Natural killer cell treated with Interleukin-12 subunit alpha and Interleukin-12 subunit beta and Interleukin-15 and Interleukin-18, amount 100 ng/mL, for 72 hours (primary cell): ENCODE measurements at regions not wholly inside any gene's neighbourhood (a gene's known extent, or its start where the extent isn't known, plus 50 kb on each side); places are given as distances from the start of the nearest gene placed in this dataset.

Source experiments
- ATAC-seq, 2 donors: fragments of 150-1000 bp; cut with Tn5 transposase in 1 of 2; sonication (Bioruptor Pico), chemical (Tn5 transposase) in 1 of 2; 2 replicates each; pipeline ENCODE4 v1.10.0; 2021
- DNase-seq: peaks from one replicate; pipeline ENCODE4 v3.0.0; 2022; ENCODE audit warnings: low spot score
- H3K27ac Mint-ChIP-seq, 2 donors: 1 replicate in 1 of 2; 2 replicates in 1 of 2; pipeline ENCODE4 v1.8.0; 2022; ENCODE audit warnings: mixed read lengths in 2 of 2, mild to moderate bottlenecking in 1 of 2, moderate library complexity in 1 of 2
- H3K27me3 Mint-ChIP-seq, 2 donors: 1 replicate in 1 of 2; 2 replicates in 1 of 2; pipeline ENCODE4 v1.8.0; 2022; ENCODE audit warnings: mixed read lengths in 2 of 2
- H3K36me3 Mint-ChIP-seq: one replicate; pipeline ENCODE4 v1.8.0; 2022; ENCODE audit warnings: mixed read lengths
- H3K4me1 Mint-ChIP-seq, 2 donors: 1 replicate in 1 of 2; 2 replicates in 1 of 2; pipeline ENCODE4 v1.8.0; 2022; ENCODE audit warnings: low read depth in 2 of 2, mixed read lengths in 2 of 2, mild to moderate bottlenecking in 1 of 2
- H3K4me3 Mint-ChIP-seq: one replicate; pipeline ENCODE4 v1.8.0; 2022; ENCODE audit warnings: mixed read lengths
- H3K9me3 Mint-ChIP-seq: 2 replicates; pipeline ENCODE4 v1.8.0; 2022; ENCODE audit warnings: mixed read lengths

GRCh38 chr18:46344416-46345180 lies 240.4 kb downstream of the HAUS1 start:
- Mint-ChIP-seq H3K36me3 (no peaks in the 10 kb centered on the region), H3K4me3 (peak overlapping the region; percentile 84), H3K9me3 (no peaks in the 10 kb centered on the region), H3K27me3 (no peaks in the 10 kb centered on the region), H3K4me1 (peaks cover 57 to 85% of the 10 kb centered on the region in 2 donors), H3K27ac (peak overlapping the region; percentile 97 to 99)
- DNase-seq (peak; percentile 32), ATAC-seq (no peak)

DNA sequence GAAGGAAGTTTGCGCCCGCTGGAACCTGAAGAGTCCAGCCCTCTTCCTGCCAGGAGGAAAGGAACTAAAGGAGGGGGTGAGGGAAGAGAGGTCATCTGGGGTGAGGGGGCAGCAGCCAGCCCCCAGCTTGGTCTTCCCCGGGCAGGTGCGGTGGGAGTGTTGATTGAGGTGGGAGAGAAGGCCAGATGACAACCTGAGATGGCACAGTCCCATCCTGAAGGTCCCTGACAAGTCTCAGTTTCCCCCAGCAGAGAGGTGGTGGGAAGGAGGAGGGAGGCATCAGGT lies 240.9 kb downstream of the HAUS1 start:
- Mint-ChIP-seq H3K9me3 (no peaks in the 10 kb centered on the region), H3K27ac (peak overlapping the region; percentile 97 to 99), H3K27me3 (no peaks in the 10 kb centered on the region), H3K36me3 (no peaks in the 10 kb centered on the region), H3K4me1 (peaks cover 56 to 85% of the 10 kb centered on the region in 2 donors), H3K4me3 (no peak overlapping the region)
- peak; percentile 54 for DNase-seq
- no peak for ATAC-seq

DNA sequence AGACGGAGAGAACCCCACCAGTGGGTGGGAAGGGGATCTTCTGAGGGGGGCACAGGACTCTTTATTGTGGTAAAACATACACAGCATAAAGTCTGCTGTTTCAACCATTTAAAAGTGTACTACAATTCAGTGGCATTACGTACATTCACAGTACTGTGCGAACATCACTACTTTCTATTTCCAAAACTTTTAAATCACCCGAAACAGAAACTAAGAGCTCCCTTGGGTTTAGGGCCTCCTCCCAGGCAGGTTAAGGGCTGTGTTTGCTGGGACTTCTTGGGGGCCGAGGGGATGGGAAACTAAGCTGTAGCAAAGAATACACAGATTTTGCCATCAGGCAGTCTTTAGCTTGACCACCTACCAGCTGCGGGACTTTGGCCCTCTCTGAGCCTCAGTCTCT lies 242.0 kb downstream of the HAUS1 start:
- Mint-ChIP-seq H3K4me3 (peak overlapping the region; percentile 70), H3K27me3 (no peaks in the 10 kb centered on the region), H3K9me3 (no peaks in the 10 kb centered on the region), H3K27ac (peak overlapping the region; percentile 97 to 99), H3K36me3 (no peaks in the 10 kb centered on the region), H3K4me1 (peaks cover 51 to 87% of the 10 kb centered on the region in 2 donors)
- peak; percentile 31 to 68 for ATAC-seq
- no peak for DNase-seq

DNA sequence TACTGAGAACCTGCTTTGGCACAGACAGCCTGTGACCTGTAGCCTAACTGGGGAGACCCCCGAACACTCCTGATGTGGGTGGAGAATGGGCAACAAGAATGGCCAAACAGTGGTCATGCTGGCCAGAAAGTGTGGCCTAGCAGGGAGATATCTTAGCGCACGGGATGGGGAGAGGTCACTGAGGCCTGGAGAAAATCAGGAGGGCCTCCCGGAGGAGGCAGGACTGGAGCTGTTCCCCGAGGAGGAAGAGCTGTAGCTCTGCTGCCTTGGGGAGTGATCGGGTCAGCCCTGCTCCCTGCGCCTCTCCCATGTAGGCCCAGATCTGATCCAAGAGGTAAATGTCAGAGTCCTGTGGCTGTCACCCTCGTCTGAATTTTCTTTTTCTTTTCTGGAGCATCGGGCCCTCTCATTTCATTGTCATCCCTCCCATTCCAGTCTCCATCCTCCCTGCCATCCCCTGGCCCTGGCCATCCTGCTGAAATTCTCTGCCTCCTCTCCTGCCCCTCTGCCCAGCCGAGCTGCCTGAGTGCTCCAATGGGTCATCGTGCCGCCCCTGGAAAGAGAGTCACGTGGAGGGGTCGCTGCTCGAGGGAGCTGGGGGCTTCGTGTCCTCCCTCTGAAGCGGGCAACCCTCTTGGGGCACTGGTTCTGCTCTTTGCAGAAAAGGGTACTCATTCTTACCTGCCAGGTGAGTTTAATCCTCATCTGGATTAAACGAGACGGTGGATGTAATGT lies 242.9 kb downstream of the HAUS1 start:
- peaks cover 45 to 83% of the 10 kb centered on the region in 2 donors for H3K4me1 Mint-ChIP-seq
- H3K27ac Mint-ChIP-seq, result peak overlapping the region in 1 of 2 donors; percentile 99
- ATAC-seq (no peak), DNase-seq (peak; percentile 22)
- H3K36me3 Mint-ChIP-seq, result no peaks in the 10 kb centered on the region
- no peak overlapping the region for H3K4me3 Mint-ChIP-seq
- H3K9me3 Mint-ChIP-seq, result no peaks in the 10 kb centered on the region
- no peaks in the 10 kb centered on the region for H3K27me3 Mint-ChIP-seq

GRCh38 chr18:46350598-46351159 lies 246.5 kb downstream of the HAUS1 start:
- no peaks in the 10 kb centered on the region for H3K27me3 Mint-ChIP-seq
- H3K27ac Mint-ChIP-seq, result peak overlapping the region; percentile 21 to 78
- no peaks in the 10 kb centered on the region for H3K36me3 Mint-ChIP-seq
- H3K4me1 Mint-ChIP-seq, result peaks cover 45 to 75% of the 10 kb centered on the region in 2 donors
- H3K9me3 Mint-ChIP-seq, result no peaks in the 10 kb centered on the region
- H3K4me3 Mint-ChIP-seq, result no peak overlapping the region
- DNase-seq (peak; percentile 31), ATAC-seq (no peak)

DNA sequence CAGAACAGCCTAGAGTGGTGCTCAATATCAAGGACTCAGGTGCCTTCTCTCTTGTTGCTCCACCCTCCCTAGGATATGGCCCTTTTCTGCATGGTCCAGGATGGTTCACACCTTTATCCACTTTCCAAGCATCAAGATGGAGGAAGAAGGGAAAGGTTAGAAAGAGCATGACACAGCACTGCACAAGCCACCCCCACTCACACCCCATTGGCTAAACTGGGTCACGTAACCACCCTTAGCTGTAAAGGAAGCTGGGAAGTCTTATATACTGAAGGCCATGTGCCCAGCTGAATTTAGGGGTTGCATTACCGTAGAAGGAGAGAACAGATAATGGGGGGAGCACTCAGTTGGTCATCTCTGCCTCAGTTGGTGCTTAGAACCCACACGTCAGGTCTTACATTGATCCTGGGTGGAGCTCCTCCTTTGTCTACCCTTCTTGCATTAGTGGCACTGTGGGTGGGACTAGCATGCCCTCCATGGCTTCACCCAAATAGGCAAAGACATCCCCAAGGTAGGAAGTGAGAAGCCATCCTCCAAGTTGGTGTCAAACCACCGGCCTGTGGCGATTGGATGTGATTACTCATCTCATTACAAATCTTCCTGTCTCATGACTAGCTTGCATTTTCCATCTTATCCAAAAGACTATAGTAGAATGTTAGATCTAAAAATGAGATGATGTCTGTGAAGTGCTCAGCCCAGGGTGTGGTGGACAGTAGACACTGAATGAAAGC lies 248.5 kb downstream of the HAUS1 start:
- Mint-ChIP-seq H3K36me3 (no peaks in the 10 kb centered on the region), H3K9me3 (no peaks in the 10 kb centered on the region), H3K27me3 (no peaks in the 10 kb centered on the region), H3K27ac (peak overlapping the region in 1 of 2 donors; percentile 78), H3K4me1 (peaks cover 39 to 74% of the 10 kb centered on the region in 2 donors), H3K4me3 (peak overlapping the region; percentile 27)
- ATAC-seq, result peak; percentile 76 to 79
- DNase-seq, result peak; percentile 67

DNA sequence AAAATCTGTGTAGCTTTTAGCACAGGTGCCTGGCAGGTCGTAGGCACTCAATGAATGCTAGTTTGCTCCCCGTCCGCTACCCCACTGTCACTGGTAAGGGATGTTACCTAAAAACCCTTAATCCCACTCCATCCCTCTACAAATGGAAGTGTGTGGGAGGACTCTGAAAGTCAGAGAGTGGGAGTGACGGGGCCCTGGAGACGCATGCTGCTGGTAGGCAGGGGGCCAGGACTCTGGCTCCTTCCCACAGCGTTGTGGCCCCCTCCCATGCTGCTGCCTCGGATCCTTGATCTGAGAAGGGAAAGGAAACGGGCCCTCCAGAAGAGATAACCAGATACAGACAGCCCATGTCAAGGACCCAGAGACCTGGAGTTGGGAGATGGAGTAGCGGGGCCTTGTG lies 249.3 kb downstream of the HAUS1 start:
- Mint-ChIP-seq H3K36me3 (no peaks in the 10 kb centered on the region), H3K4me3 (no peak overlapping the region), H3K27ac (peak overlapping the region in 1 of 2 donors; percentile 78), H3K9me3 (no peaks in the 10 kb centered on the region), H3K27me3 (no peaks in the 10 kb centered on the region), H3K4me1 (peaks cover 39 to 71% of the 10 kb centered on the region in 2 donors)
- ATAC-seq, result no peak
- DNase-seq, result no peak

- DNase-seq, result no peak
- peak overlapping the region in 1 of 2 donors; percentile 78 for H3K27ac Mint-ChIP-seq
- no peaks in the 10 kb centered on the region for H3K27me3 Mint-ChIP-seq
- no peaks in the 10 kb centered on the region for H3K9me3 Mint-ChIP-seq
- no peaks in the 10 kb centered on the region for H3K36me3 Mint-ChIP-seq
- no peak for ATAC-seq
- H3K4me1 Mint-ChIP-seq, result peaks cover 27 to 65% of the 10 kb centered on the region in 2 donors
- H3K4me3 Mint-ChIP-seq, result no peak overlapping the region
Measured at GRCh38 chr18:46356278-46357033, 252.3 kb downstream of the HAUS1 start.

DNA sequence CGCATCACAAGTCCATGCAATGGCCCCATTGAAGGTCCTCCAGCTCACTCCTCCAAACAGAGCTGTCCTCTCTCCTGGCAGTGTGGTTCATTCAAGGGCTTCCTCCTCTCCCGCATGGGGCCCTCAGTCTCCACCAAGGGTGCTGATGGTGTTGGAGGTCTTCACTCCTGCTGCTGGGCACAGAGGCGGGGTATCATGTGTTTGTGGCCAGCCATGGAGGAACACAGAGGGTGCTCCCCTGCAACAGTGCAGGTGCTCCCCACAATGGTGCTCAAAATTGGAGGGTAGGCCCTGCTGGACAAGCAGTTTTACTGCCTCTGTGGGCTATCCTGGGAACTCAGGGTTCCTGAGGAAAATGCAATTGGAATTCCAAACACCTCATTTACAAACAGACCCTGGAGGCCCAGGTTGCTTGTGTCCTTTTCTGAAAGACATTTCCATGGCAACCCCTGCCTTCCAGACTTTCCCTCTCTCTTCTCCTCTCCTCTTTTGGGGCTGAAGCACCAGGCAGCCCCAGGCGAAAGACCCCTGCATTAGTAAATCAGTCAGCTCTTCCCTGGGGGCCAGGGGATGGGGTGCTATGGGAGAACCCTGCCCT lies 256.0 kb downstream of the HAUS1 start:
- Mint-ChIP-seq H3K4me3 (no peak overlapping the region), H3K36me3 (no peaks in the 10 kb centered on the region), H3K27me3 (no peaks in the 10 kb centered on the region)

DNA sequence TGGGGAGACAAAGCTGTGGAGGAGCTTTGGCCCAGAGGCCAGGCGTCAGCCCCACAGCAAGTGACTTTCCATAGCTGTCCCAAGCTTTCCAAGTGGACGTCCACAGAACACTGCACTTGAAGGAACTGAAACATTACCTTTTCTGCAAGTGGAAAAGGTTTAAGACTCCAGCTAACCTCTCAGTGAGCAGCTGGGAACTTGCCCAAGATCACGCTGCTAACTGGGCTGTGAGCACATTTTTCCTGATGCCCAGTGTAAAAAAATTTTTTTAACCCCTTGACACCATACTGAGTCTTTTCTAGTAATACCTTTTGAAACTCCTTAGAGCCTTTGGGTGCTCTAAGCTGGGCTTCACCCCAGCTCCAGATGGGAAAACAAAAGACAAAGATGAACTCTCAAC lies 256.7 kb downstream of the HAUS1 start:
- no peak for ATAC-seq
- no peaks in the 10 kb centered on the region for H3K27me3 Mint-ChIP-seq
- H3K4me3 Mint-ChIP-seq, result no peak overlapping the region
- no peaks in the 10 kb centered on the region for H3K36me3 Mint-ChIP-seq
- no peaks in the 10 kb centered on the region for H3K9me3 Mint-ChIP-seq
- peaks cover 3 to 45% of the 10 kb centered on the region in 2 donors for H3K4me1 Mint-ChIP-seq
- H3K27ac Mint-ChIP-seq, result peak overlapping the region in 1 of 2 donors; percentile 72
- DNase-seq, result no peak

More for the DNA sequence above, 256.0 kb downstream of the HAUS1 start:
- peak overlapping the region in 1 of 2 donors; percentile 78 for H3K27ac Mint-ChIP-seq
- H3K4me1 Mint-ChIP-seq, result peaks cover 8 to 45% of the 10 kb centered on the region in 2 donors
- ATAC-seq (no peak), DNase-seq (no peak)
- H3K9me3 Mint-ChIP-seq, result no peaks in the 10 kb centered on the region

GRCh38 chr18:46362533-46362932 lies 258.3 kb downstream of the HAUS1 start:
- no peaks in the 10 kb centered on the region for H3K9me3 Mint-ChIP-seq
- H3K27ac Mint-ChIP-seq, result peak overlapping the region in 1 of 2 donors; percentile 12
- no peaks in the 10 kb centered on the region for H3K27me3 Mint-ChIP-seq
- no peak overlapping the region for H3K4me3 Mint-ChIP-seq
- H3K36me3 Mint-ChIP-seq, result no peaks in the 10 kb centered on the region
- DNase-seq (no peak), ATAC-seq (no peak)
- H3K4me1 Mint-ChIP-seq, result peaks cover 0 to 41% of the 10 kb centered on the region in 2 donors

DNA sequence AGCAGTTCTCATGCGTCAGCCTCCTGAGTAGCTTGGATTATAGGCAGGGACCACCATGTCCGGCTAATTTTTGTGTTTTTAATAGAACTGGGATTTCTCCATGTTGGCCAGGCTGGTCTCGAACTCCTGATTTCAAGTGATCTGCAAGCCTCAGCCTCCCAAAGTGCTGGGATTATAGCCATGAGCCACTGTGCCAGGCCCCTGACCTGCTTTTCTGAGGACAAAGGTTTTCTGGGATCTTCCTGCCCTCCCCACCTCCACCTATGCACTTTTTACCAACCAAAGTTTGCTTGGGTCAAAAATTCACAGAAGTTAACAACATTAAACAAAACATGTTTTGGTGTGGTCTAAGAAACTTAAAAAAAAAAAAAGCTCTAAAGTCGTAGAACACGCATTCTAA lies 259.9 kb downstream of the HAUS1 start:
- Mint-ChIP-seq H3K9me3 (no peaks in the 10 kb centered on the region), H3K27me3 (no peaks in the 10 kb centered on the region), H3K4me3 (no peak overlapping the region), H3K36me3 (no peaks in the 10 kb centered on the region), H3K4me1 (peaks cover 6 to 39% of the 10 kb centered on the region in 2 donors), H3K27ac (no peak overlapping the region)
- ATAC-seq (no peak), DNase-seq (no peak)

- H3K27ac Mint-ChIP-seq, result no peak overlapping the region
- ATAC-seq, result no peak
Measured at GRCh38 chr18:46366201-46366600, 262.0 kb downstream of the HAUS1 start.

More at GRCh38 chr18:46366201-46366600, 262.0 kb downstream of the HAUS1 start:
- Mint-ChIP-seq H3K4me1 (peaks cover 14 to 44% of the 10 kb centered on the region in 2 donors), H3K27me3 (no peaks in the 10 kb centered on the region), H3K9me3 (no peaks in the 10 kb centered on the region), H3K4me3 (no peak overlapping the region), H3K36me3 (no peaks in the 10 kb centered on the region)
- DNase-seq, result no peak
